MM.1S (cell line): ENCODE measurements at regions not wholly inside any gene's neighbourhood (a gene's known extent, or its start where the extent isn't known, plus 50 kb on each side); places are given as distances from the start of the nearest gene placed in this dataset.

Source experiments
- EZH2 ChIP-seq: fragments of 300-600 bp; sonication (generic); optimal IDR thresholded peaks from 2 replicates; pipeline ENCODE3; 2017; ENCODE audit warnings: low read depth, mild to moderate bottlenecking, antibody characterized with exemption, low read length, mixed read lengths
- EZH2phosphoT487 ChIP-seq: fragments of 300-600 bp; sonication (generic); IDR thresholded peaks from 2 replicates; pipeline ENCODE4 v1.6.1; 2018; ENCODE audit warnings: antibody characterized with exemption, low read length
- TF ChIP-seq, protein P1 (sequence below): fragments of 300-600 bp; sonication (generic); IDR thresholded peaks from 2 replicates; pipeline ENCODE4 v1.5.1; 2016; ENCODE audit warnings: antibody characterized with exemption, low read length, mixed read lengths

DNA sequence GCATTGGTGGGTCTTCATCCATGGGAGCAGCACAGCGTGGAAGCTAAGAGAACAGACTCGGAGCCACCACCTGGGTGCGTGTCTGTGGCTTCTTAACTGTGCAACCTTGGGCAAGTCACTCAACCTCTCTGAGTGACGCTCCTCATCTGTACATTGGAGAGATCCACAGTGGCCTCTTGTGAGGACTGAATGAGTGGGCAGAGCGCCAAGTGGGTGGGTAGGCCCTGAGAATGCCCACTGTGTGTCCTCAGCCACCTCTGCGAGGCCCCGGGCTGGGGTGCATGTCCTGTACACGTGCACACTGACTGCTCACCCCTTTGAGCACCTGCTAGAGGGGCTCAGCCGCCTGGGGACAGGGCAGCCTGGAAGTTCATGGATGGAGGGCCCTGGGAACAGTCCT, 99.6 kb upstream of the PRR23E start:
- TF ChIP-seq, protein P1, sequence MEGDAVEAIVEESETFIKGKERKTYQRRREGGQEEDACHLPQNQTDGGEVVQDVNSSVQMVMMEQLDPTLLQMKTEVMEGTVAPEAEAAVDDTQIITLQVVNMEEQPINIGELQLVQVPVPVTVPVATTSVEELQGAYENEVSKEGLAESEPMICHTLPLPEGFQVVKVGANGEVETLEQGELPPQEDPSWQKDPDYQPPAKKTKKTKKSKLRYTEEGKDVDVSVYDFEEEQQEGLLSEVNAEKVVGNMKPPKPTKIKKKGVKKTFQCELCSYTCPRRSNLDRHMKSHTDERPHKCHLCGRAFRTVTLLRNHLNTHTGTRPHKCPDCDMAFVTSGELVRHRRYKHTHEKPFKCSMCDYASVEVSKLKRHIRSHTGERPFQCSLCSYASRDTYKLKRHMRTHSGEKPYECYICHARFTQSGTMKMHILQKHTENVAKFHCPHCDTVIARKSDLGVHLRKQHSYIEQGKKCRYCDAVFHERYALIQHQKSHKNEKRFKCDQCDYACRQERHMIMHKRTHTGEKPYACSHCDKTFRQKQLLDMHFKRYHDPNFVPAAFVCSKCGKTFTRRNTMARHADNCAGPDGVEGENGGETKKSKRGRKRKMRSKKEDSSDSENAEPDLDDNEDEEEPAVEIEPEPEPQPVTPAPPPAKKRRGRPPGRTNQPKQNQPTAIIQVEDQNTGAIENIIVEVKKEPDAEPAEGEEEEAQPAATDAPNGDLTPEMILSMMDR: no peak
- no peak for TF ChIP-seq EZH2
- TF ChIP-seq EZH2phosphoT487: no peak
